ENCODE measurements at regions not wholly inside any gene's neighbourhood (a gene's known extent, or its start where the extent isn't known, plus 50 kb on each side); places are given as distances from the start of the nearest gene placed in this dataset.

GRCh38 chr6:147858421-147858820 is 349.9 kb downstream of the SAMD5 start:
- no peak for DNase-seq (ENCODE audit: low spot score)
- POLR2A ChIA-PET: no interaction called here
- Mint-ChIP-seq H3K4me3 (no peak overlapping the region), H3K27me3 (ENCODE audit: low read depth) (no peaks in the 10 kb centered on the region), H3K36me3 (no peaks in the 10 kb centered on the region), H3K4me1 (peaks cover 12% of the 10 kb centered on the region), H3K9me3 (no peaks in the 10 kb centered on the region), H3K27ac (no peak overlapping the region)
- CTCF ChIA-PET: no interaction called here
- TF ChIP-seq IRF1 (CRISPR knock-in tag; IDR thresholded peaks at IDR 0.05) (no peak), E2F4 (CRISPR knock-in tag; IDR thresholded peaks at IDR 0.05; ENCODE audit: borderline replicate concordance, low read depth) (no peak), USF2 (CRISPR knock-in tag; IDR thresholded peaks at IDR 0.05) (no peak), ZNF532 (CRISPR knock-in tag; IDR thresholded peaks at IDR 0.05; ENCODE audit: borderline replicate concordance) (no peak)
- ATAC-seq: no peak

- CTCF ChIA-PET: no interaction called here
- peaks cover 12% of the 10 kb centered on the region for H3K4me1 Mint-ChIP-seq
- no peak for ATAC-seq
Observed at GRCh38 chr6:147859071-147859470, 350.6 kb downstream of the SAMD5 start.

More at GRCh38 chr6:147859071-147859470, 350.6 kb downstream of the SAMD5 start:
- Mint-ChIP-seq H3K4me3 (no peak overlapping the region), H3K27ac (no peak overlapping the region), H3K36me3 (no peaks in the 10 kb centered on the region), H3K27me3 (ENCODE audit: low read depth) (no peaks in the 10 kb centered on the region), H3K9me3 (no peaks in the 10 kb centered on the region)
- no peak for TF ChIP-seq CTCF (IDR thresholded peaks at IDR 0.05)
- TF ChIP-seq ZNF416 (CRISPR knock-in tag; IDR thresholded peaks at IDR 0.05): no peak
- TF ChIP-seq ZNF219 (CRISPR knock-in tag; IDR thresholded peaks at IDR 0.05; ENCODE audit: borderline replicate concordance): no peak
- TF ChIP-seq ZNF317 (CRISPR knock-in tag; IDR thresholded peaks at IDR 0.05; ENCODE audit: borderline replicate concordance, low read depth): no peak
- TF ChIP-seq HMGXB4 (CRISPR knock-in tag; IDR thresholded peaks at IDR 0.05): no peak
- no peak for TF ChIP-seq KAT7 (CRISPR knock-in tag; IDR thresholded peaks at IDR 0.05; ENCODE audit: borderline replicate concordance)
- DNase-seq (ENCODE audit: low spot score): no peak
- POLR2A ChIA-PET: no interaction called here
